EL (cell line): ENCODE measurements at regions not wholly inside any gene's neighbourhood (a gene's known extent, or its start where the extent isn't known, plus 50 kb on each side); places are given as distances from the start of the nearest gene placed in this dataset.
"Not testable (repeated sequence)": the region's sequence is repeated elsewhere in the genome, so short reads cannot be mapped to it uniquely, and the experiment has no call there.

ENCODE experiments used
- DNase-seq: peaks from one replicate; pipeline ENCODE4 v3.0.0-alpha.2; 2016

DNA sequence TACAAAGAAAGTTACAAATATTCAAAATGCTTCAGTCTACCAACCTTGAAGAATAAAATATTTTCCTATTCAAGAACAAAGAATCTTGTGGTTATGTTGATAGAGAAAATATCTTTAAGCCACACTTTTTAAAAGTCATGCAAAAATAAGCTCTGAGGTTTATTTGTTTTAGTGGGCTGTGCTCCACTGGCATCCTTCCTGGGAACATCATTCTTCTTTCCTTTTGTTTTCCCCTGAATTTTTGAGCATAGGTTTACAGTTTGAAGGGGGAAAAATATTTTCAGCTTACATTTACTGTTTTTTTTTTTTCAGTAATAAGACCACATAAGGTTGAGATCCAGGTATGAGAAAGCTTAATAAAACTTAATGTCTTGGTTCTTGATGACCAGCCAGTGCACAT is 72.0 kb upstream of the BACH2 start:
- DNase-seq: no peak

DNA sequence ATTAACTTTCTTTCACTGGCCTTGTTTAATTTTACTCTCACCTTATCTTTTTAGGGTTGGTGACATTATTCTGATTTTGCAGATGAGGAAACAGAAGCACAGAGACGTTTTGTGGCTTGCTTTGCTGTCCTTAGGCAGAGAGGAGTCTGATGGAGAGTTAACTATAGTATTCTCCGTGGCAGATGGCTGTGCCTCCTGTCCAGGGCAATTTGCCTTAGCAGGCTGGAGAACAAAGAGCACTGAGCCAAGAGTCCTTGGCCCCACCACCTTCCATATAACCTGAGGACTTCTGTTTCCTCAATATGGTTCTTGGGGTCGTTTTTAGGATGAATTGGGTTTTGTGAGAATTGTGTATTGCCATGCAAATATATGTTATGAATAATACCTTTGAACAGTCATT is 71.4 kb upstream of the BACH2 start:
- DNase-seq: no peak

DNA sequence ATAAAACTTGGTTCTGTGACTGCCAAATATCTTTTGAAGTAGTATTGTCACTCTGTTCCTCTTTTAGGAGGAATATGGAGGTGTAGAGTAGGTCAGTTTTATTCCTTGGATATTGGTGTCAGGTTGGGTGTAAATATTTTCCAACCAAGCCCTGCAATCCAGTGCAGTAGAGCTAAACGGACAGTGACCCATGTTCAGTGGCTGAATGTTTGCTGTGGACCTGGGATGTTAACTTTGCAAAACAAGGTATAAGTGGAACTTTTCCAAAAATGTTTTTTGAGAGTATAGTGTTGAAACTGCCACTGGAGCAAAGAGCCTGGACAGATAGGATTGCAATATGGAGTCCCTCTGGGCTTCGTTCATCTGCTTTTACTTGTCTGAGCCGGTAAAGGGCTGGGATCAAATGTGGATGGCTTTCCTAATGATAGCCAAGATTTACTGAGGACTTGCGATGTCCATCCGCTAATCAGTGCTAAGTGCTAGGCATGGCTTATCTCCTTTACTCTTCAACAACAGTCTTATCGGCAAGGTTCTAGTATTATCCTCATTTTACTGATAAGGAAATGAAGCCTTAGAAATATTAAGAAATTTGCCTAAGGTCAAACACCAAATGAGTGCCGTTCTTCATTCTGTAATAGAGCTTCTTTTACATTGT is 69.0 kb upstream of the BACH2 start:
- no peak for DNase-seq

DNA sequence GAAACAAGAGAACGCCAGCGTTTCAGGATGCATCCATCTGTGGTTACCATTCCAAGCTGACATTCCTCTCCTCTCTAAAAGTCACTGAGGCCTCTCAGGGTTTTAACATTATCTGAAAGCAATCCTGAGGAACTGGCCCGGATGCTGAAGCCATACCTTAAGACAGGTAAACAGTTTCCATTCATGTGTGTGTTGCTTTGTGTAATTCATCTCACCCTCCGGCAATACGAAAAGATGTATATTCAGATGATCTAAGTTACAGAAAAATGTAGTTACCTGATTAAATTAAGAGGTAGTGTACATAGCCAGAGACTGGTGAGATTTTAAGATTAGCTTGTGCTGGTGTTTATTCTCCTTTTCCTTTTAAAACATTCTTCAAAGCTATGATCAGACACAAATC is 68.4 kb upstream of the BACH2 start:
- DNase-seq: no peak

DNA sequence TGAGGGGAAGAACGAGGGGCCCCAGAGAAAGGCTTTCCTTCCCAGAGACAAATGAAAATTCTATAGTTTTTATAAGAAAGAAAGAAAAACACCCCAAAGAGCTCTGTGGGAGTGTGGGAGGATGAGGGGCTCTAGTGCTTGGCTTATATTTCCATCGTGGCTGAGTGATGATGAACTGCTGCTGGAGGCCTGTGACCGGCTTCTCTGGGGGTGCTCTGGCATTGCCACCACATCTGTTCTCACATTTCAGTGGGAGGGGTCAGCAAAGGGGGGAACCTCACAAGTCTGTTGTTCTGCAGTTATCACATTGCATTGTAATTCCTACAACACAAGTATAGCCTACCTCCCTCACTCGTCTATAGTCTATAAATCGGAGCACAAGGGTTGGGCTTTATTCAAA is 67.6 kb upstream of the BACH2 start:
- no peak for DNase-seq

DNA sequence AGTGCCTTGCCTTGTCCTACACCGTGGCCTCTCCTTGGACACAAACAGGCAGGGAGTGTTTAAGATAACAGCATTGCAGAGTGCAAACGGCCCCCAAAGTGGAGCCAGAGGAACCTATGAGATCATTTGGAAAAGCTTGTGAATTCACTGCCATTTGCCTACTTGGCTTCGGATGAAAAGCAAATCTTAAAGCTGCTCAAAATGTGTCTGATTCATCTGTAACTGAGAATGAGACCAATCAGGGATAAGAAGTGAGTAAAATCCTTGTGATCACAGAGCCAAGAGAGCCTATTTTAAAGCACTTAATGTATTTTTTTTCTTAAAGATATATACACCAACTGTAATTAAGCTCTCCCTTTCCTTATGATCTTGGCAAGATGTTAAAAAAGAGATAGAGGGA is 65.7 kb upstream of the BACH2 start:
- DNase-seq: no peak

DNA sequence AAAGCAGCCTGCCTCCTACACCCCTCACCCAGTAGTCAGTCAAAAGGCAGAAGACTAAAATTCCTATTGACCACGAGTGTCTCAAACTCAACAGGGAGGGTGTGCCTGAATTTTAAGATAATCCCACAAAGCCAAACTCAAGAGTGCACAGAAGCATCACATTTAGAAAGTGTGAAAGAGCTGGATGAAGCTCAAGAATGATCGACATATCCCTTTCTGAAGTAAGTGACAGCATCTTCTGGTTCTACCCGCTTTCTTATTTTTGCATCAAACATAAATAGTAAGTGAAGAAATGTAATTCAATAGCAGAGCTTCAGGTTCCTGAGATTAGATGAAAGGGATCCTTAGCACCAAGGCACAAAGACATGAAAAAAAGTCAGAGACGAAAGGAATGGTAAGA is 64.5 kb upstream of the BACH2 start:
- DNase-seq: no peak

DNA sequence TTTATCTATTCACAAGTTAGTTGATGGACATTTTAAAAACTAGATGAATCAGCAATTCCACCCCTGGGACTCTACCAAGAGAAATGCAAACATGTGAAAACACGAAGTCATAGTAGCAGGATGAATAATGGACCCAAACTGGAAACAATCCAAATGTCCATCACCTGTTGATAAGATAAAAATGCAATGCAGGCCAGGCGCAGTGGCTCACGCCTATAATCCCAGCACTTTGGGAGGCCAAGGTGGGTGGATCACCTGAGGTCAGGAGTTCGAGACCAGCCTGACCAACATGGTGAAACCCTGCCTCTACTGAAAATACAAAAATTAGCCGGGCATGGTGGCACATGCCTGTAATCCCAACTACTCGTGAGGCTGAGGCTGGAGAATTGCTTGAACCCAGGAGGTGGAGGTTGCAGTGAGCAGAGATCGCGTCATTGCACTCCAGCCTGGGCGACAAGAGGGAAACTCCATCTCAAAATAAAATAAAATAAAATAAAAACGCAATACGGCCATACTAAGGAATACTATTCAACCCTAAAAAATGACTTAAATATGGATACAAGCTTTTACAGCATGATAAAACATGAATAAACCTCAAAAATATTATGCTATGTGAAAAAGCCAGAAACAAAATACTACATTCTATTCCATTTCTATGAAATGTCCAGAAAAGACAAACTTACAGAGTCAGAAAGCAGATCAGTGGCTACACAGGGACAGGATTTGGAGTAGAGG is 61.6 kb upstream of the BACH2 start:
- not testable (repeated sequence) for DNase-seq

DNA sequence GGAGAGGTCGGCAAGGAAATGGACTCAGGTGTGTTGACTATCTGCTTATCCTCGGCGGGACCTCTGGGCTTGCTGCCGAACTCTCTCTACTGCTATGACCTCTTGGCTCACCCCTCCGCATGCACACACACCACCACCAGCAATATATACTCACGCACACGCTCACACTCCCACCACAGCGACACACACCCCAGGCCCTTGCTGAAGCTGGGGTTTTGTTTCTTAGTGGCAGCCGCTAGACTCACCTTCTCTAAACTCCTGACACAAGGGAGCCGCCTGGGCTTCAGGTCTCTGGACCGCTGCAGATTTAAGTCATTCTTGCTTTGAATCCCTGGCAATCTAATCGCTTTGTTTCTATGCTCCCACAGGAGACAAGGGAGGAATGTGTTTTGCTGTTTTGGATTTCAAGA is 59.4 kb upstream of the BACH2 start:
- no peak for DNase-seq

DNA sequence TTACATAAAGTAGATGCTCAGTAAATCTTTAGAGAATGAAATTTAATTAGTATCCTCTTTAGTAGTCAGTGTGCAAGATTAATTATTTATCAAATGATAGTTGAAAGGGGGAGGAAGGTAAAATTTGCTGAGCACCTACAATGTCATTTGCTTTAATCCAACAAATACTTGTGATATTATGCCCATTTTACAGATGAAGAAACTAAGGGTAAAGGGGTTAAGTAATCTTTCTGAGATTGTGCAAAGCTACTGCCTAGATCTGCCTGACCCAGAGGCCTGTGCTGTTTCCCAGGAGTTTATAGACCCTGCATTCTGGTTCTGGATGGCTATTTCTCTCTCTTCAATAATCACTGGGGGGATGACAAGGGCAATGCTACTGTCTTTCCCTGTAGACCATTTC is 58.3 kb upstream of the BACH2 start:
- DNase-seq: no peak

DNA sequence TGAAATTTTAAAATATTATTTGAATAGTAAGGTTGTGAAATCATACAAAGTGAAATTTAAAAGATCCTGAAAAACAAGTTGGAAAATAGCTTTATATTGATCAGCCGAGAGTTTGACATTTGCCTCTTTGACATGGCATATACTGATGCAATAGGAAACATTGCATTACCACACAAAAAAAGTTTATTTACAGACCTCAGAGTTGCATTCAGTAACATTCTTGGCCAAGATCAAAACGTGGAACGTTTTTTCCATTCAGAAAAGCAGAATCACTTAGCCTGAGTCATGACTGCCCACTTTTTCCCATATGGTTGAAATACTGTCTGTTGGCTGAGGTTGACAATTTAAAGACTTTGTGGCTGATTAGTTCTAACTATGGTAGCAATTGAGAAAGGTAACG is 55.1 kb upstream of the BACH2 start:
- no peak for DNase-seq

DNA sequence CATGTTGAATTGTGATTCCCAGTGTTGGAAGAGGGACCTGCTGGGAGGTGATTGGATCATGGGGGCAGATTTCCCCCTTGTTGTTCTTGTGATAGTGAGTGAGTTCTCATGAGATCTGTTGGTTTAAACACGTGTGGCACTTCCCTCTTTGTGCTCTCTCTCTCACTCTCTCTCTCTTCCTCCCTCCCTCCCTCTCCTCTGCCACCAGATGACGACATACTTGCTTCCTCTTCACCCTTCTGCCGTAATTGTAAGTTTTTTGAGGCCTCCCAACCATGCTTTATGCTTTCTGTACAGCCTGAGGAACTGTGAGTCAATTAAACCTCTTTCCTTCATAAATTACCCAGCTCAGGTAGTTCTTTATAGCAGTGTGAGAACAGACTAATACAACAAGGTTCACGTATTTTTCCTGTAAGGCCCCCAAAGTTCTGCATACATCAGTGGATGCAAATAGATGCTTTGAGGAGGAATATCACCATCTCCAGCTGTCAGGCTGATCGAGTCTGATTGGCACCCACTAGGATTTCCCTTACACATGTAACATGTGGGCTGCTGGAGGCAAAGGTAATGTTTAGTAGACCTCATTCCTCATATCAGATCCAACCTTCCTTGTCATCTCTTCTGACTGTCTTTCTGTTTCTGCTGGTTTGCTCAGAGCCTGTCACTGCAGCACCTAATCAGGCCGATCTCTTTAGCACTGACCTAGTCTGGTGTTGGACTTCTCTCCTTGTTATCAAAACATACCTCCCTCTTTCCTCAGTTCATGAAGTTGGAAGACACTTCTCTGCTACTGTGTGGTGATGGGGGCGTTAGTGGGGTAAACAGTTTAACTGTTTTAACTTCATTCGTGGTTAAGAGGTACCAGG is 54.3 kb upstream of the BACH2 start:
- DNase-seq: no peak

DNA sequence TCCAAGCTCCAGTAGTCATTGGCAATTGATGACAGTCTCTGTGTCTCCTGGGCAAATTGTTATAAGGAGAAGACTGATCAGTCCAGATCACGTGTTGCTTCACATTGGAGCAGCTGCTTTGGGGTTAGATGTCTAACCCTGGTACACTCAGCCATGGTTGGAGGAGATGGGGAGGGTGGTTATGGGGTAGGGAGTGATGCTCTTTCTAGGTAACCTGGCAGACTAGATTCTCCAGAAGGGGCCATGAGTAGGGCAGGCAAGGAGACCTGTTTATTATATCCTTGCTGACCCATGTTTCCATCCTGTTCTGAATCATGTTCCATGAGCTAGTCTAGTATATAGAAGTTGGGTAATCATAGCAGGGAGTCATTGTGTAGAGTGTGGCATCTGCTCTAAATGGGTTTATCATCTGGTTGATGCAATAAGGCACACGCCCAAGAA is 50.8 kb upstream of the BACH2 start:
- no peak for DNase-seq

DNA sequence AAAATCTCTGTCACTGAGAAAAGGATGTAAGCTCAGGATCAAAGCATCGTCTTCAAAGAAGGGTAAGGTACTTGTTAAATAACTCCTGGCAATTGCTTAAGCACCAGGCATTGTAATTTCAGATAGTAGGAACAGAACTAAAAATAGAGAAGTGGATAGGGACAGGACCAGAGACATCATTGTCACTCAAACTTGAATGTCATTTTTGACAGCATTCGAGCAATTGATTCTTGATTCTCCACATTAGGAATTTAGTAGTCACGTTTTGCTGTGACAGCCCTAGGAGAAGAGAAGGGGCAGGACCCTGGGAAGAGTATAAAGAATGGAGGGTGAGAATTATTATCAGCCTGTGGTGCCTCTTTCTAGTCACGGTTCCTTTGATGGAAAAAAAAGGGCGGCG is 50.1 kb upstream of the BACH2 start:
- DNase-seq: no peak
